ENCODE measurements at regions not wholly inside any gene's neighbourhood (a gene's known extent, or its start where the extent isn't known, plus 50 kb on each side); places are given as distances from the start of the nearest gene placed in this dataset.

GRCh38 chr6:71468038-71468437, 179.4 kb downstream of the OGFRL1 start:
- TF ChIP-seq CTCF (IDR thresholded peaks at IDR 0.05) (no peak), EZH2 (IDR thresholded peaks at IDR 0.05) (no peak)

Measured in neural progenitor cell (in vitro differentiated cells).